ENCODE measurements at regions not wholly inside any gene's neighbourhood (a gene's known extent, or its start where the extent isn't known, plus 50 kb on each side); places are given as distances from the start of the nearest gene placed in this dataset.

DNA sequence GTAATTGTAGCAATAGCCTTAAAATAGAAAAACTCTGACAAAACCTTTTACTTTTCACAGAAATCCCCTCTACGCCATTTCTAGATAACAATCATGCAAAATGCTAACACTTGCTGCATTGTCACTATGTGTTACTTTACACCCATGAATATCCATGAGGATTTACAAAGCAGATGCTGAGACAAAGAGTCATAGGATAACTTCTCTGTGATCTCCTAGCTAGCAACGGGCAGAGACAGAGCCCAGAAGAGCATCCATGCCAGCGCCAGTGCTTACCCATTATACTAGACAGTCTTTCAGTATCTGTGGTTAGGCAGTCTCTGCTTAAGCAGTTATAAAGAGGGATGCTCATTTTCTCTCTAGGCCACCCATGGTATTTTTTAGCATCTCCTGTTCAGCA lies 474.1 kb downstream of the CAAP1 start:
- TF ChIP-seq, protein P1, sequence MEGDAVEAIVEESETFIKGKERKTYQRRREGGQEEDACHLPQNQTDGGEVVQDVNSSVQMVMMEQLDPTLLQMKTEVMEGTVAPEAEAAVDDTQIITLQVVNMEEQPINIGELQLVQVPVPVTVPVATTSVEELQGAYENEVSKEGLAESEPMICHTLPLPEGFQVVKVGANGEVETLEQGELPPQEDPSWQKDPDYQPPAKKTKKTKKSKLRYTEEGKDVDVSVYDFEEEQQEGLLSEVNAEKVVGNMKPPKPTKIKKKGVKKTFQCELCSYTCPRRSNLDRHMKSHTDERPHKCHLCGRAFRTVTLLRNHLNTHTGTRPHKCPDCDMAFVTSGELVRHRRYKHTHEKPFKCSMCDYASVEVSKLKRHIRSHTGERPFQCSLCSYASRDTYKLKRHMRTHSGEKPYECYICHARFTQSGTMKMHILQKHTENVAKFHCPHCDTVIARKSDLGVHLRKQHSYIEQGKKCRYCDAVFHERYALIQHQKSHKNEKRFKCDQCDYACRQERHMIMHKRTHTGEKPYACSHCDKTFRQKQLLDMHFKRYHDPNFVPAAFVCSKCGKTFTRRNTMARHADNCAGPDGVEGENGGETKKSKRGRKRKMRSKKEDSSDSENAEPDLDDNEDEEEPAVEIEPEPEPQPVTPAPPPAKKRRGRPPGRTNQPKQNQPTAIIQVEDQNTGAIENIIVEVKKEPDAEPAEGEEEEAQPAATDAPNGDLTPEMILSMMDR (IDR thresholded peaks at IDR 0.05; ENCODE audit: low read length), result no peak
- no peak for TF ChIP-seq EZH2 (IDR thresholded peaks at IDR 0.05; ENCODE audit: borderline replicate concordance, low read length)
